ENCODE measurements at regions not wholly inside any gene's neighbourhood (a gene's known extent, or its start where the extent isn't known, plus 50 kb on each side); places are given as distances from the start of the nearest gene placed in this dataset.
"Not testable (repeated sequence)": the region's sequence is repeated elsewhere in the genome, so short reads cannot be mapped to it uniquely, and the experiment has no call there.

DNA sequence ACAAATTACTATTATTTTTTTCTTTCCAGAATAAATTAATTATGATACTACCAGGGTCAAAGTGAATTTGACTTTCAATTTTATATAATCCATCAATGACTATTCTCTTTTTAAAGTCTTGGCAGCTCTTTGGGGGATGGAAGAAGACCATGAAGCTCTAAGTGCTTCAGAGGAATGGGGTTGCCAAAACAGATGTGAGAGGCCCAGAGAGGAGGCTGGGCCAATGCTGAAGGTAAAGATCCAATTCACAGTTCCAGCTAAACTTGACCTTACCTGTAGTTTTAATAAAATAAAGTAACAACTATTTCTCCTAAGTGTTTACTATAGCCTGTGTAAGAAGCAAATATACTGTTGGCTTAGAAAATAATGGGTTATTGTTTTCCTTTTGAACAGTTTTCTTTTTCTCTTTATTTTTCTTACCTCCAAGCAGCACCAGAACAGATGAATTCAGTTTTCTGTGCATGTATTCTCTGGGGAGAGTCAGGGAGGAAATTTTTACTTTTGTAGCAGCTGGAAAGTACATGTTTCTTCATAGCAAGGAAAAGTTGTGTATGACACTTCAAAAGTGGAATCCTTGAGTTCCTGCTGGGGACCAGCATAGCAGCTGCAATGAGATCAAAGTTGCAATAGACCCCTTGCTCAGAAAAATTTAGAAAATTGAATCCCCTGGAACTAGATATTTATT, 104.9 kb downstream of the CEP44 start:
- TF ChIP-seq POLR2A (IDR thresholded peaks at IDR 0.05) = no peak
- TF ChIP-seq, protein P1, sequence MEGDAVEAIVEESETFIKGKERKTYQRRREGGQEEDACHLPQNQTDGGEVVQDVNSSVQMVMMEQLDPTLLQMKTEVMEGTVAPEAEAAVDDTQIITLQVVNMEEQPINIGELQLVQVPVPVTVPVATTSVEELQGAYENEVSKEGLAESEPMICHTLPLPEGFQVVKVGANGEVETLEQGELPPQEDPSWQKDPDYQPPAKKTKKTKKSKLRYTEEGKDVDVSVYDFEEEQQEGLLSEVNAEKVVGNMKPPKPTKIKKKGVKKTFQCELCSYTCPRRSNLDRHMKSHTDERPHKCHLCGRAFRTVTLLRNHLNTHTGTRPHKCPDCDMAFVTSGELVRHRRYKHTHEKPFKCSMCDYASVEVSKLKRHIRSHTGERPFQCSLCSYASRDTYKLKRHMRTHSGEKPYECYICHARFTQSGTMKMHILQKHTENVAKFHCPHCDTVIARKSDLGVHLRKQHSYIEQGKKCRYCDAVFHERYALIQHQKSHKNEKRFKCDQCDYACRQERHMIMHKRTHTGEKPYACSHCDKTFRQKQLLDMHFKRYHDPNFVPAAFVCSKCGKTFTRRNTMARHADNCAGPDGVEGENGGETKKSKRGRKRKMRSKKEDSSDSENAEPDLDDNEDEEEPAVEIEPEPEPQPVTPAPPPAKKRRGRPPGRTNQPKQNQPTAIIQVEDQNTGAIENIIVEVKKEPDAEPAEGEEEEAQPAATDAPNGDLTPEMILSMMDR (IDR thresholded peaks at IDR 0.05) = no peak
- intact Hi-C loops (cut with DNase I) = no loop called here

DNA sequence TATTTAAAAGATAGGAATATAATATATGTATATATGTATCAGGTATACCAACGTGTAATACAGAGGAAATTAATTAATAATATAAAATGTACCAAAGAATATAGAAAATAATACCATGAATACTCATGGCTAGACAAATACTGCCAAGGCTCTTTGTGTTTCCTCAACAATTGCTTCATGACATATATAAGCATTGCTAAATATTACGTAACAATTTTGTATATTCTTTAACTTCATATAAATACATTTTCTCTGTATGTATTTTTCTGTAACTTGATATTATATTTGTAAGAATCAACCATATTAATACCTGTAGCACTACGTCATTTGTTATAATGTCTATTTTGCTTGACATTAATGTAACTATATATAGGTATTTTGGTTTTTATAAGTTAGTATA, 104.0 kb downstream of the CEP44 start:
- DNase-seq = no peak

More for the DNA sequence above, 104.9 kb downstream of the CEP44 start:
- no peak overlapping the region for H3K4me3 ChIP-seq
- no peak for ATAC-seq
- no peaks in the 10 kb centered on the region for H3K4me1 ChIP-seq
- H3K27ac ChIP-seq = no peak overlapping the region
- no peak for DNase-seq
- no peaks in the 10 kb centered on the region for H3K36me3 ChIP-seq
- no peaks in the 10 kb centered on the region for H3K27me3 ChIP-seq
- no peaks in the 10 kb centered on the region for H3K9me3 ChIP-seq

DNA sequence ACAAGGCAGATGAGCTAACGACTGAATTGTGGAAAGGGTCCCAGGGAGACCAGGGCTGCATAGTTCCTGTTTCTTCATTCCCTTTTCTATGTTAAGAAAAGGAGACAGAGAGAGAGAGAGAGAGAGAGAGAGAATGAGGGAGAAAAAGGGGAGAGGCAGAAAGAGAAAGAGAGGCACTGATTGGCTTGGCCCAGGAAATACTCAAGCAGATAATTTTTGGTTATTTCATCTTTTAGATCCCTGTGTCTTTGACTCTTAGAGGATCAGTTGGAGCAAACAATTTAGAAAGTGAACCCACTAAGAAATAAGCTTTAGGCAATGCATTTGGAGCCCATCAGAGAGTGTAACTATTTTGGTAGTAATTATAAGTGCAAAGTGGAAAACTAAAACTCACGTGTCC, 103.4 kb downstream of the CEP44 start:
- no peaks in the 10 kb centered on the region for H3K27me3 ChIP-seq
- WGBS (ENCODE audit: insufficient coverage, low coverage, low lambda C conversion rate, missing lambda C conversion rate) = 27% methylated on average over 2 of the region's 2 CpGs
- no peaks in the 10 kb centered on the region for H3K4me1 ChIP-seq
- H3K4me3 ChIP-seq = no peak overlapping the region
- H3K36me3 ChIP-seq = no peaks in the 10 kb centered on the region
- TF ChIP-seq, protein P1 (IDR thresholded peaks at IDR 0.05) = no peak
- TF ChIP-seq POLR2A (IDR thresholded peaks at IDR 0.05) = no peak
- intact Hi-C loops (cut with DNase I) = no loop called here
- no peaks in the 10 kb centered on the region for H3K9me3 ChIP-seq
- ATAC-seq (no peak), DNase-seq (no peak)
- H3K27ac ChIP-seq = no peak overlapping the region

More for the DNA sequence above, 104.0 kb downstream of the CEP44 start:
- intact Hi-C loops (cut with DNase I) = no loop called here
- TF ChIP-seq, protein P1 (IDR thresholded peaks at IDR 0.05) = no peak
- TF ChIP-seq POLR2A (IDR thresholded peaks at IDR 0.05) = no peak
- Histone ChIP-seq H3K4me3 (no peak overlapping the region), H3K9me3 (no peaks in the 10 kb centered on the region), H3K27ac (no peak overlapping the region), H3K4me1 (no peaks in the 10 kb centered on the region), H3K27me3 (no peaks in the 10 kb centered on the region), H3K36me3 (no peaks in the 10 kb centered on the region)
- WGBS (ENCODE audit: insufficient coverage, low coverage, low lambda C conversion rate, missing lambda C conversion rate) = 69% methylated on average over 3 of the region's 3 CpGs
- no peak for ATAC-seq

DNA sequence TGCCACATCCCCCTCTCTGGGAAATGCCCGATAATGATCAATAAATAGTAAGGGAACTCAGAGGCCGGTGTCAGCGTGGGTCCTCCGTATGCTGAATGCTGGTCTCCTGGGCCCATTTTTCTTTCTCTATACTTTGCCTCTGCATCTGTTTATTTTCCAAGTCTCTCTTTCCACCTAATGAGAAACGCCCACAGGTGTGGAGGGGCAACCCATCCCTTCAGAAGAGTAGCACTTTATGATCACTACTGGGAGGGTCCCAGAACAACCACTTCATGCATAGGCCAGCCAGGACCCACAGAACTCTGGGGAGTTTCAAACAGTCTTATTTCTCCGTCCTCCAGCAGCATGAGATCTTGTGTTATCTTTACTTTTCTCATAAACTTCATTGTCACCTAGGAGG, 100.1 kb downstream of the CEP44 start:
- intact Hi-C loops (cut with DNase I) = no loop called here
- 52% methylated on average over 6 of the region's 6 CpGs for whole genome bisulfite sequencing (ENCODE audit: insufficient coverage, low coverage, low lambda C conversion rate, missing lambda C conversion rate)

DNA sequence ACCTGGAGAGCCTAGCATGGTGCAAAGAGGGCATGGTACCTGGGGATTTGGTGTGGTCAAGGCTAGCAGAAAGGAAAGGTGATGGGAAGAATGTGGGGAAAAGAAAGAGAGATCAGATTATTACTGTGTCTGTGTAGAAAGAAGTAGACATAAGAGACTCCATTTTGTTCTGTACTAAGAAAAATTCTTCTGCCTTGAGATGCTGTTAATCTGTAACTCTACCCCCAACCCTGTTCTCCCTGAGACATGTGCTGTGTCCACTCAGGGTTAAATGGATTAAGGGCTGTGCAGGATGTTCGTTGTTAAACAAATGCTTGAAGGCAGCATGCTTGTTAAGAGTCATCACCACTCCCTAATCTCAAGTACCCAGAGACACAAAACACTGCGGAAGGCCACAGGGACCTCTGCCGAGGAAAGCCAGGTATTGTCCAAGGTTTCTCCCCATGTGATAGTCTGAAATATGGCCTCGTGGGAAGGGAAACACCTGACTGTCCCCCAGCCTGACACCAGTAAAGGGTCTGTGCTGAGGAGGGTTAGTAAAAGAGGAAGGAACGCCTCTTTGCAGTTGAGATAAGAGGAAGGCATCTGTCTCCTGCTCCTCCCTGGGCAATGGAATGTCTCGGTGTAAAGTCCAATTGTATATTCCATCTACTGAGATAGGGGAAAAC, 99.4 kb downstream of the CEP44 start:
- H3K27me3 ChIP-seq; H3K36me3 ChIP-seq; intact Hi-C loops (cut with DNase I); DNase-seq; H3K27ac ChIP-seq; H3K9me3 ChIP-seq; H3K4me3 ChIP-seq; ATAC-seq; H3K4me1 ChIP-seq: not testable (repeated sequence)
- 0% methylated on average over 4 of the region's 6 CpGs for WGBS (ENCODE audit: insufficient coverage, low coverage, low lambda C conversion rate, missing lambda C conversion rate)

More for the DNA sequence above, 100.1 kb downstream of the CEP44 start:
- H3K36me3 ChIP-seq = no peaks in the 10 kb centered on the region
- no peak overlapping the region for H3K27ac ChIP-seq
- H3K9me3 ChIP-seq = no peaks in the 10 kb centered on the region
- no peaks in the 10 kb centered on the region for H3K4me1 ChIP-seq
- ATAC-seq (no peak), DNase-seq (no peak)
- H3K4me3 ChIP-seq = no peak overlapping the region
- no peak for TF ChIP-seq POLR2A (IDR thresholded peaks at IDR 0.05)
- TF ChIP-seq, protein P1 (IDR thresholded peaks at IDR 0.05) = no peak
- H3K27me3 ChIP-seq = no peaks in the 10 kb centered on the region

Data from right lobe of liver (tissue), 6 donors.